CD1c-positive myeloid dendritic cell (primary cell): ENCODE measurements at regions not wholly inside any gene's neighbourhood (a gene's known extent, or its start where the extent isn't known, plus 50 kb on each side); places are given as distances from the start of the nearest gene placed in this dataset.
A peak's percentile ranks its signal among the peaks of the same experiment; 100 is the strongest.
"Not testable (repeated sequence)": the region's sequence is repeated elsewhere in the genome, so short reads cannot be mapped to it uniquely, and the experiment has no call there.

Source experiments
- DNase-seq: peaks from one replicate; pipeline ENCODE4 v3.0.0-alpha.2; 2016; ENCODE audit errors: extremely low spot score

DNA sequence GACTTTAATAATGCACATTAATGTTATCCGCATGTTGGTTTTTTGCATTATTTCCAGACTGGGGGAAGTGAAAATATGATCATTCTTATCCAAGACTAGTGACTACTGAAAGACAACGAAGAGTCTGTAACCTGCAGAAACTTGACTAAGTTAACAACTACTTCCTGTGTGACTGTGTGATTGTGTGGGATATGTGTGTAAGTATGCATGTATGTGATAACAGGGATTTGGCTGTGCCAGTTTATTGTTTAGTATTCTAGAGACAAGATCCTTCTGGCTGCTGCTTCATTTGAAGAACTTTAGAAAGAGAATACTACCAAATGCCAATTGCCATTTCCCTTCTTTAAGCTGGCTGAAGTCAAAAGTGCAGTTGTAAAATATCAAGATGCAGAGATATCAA, 375.7 kb upstream of the PRR16 start:
- peak; percentile 17 for DNase-seq

DNA sequence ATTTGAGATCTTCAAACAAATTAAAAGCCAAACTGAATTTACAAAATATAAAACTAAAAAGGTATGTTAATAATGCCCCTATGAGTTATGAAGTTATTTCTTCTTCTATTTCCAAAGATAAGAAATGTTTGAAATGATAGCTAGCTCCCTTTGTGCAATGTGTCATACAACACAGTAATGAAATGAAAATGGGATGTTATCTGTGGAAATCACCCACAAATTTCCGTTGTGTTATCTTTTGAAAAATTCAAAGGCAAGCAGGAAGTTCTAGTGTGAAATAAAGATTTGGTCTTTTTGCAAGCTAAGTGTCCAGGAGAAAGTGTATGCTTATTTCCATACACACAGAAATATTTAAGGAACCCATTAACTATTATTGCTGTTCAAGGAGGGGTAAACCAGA, 375.3 kb upstream of the PRR16 start:
- no peak for DNase-seq

DNA sequence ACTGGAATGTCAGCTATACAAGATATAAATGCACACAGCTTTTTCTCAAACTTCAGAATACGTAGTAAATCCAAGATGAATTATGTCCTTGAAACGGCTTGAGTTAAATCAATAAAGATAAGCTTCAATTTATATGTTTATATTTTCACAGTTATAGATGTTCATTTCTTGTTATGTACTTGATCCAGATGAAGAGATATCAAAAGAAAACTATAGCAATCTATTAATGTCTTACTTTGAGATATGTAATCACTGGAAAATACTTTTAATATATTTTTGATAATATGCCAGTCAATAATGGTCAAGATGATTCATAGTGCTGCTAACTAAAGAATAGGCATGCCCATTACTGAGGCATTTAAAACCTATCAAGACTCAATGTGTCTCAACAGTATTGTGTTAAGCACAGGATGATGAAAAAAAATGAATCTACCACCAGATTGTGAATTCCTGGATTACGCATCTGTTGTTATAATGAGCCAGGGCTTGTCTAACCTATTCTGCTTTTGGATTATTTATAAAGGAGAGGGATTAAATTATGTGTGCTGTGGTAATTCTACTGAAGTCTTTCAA, 372.6 kb upstream of the PRR16 start:
- no peak for DNase-seq

DNA sequence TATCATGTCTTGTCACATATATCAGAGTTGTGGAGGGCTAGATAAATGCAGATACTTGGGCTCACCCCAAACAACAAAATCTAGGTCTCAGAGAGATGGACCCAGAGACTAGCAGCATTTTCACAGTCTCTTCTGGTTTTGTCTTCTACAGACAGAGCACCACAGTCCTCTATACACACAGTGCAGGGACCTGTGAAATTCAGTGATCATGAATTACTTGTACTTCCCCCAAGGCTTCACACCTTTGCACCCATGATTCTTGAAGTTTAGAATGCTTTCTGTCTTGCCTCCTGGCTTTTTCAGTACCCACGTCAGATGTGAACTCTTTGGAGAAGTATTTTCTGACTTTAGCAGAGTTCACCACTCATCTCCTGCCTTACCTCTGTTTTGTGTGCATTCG, 371.5 kb upstream of the PRR16 start:
- DNase-seq, result no peak

DNA sequence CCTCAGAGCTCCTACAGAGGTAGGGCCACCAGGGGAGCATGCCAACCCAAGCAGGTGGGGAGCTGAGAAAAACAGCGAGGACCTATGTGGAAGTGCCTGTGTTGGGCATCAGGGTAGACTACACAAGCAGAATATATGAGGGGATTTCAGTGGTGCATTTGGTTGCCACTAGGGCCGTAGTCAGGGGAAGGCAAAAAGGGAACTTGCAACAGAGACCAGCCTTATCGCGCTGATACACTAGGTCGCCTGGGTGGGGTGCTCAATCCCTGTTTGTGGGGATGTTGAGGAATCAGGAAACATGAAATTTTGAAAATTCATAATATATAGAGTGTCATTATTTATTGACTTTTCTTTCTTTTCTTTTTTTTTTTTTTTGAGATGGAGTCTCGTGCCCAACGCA, 370.9 kb upstream of the PRR16 start:
- DNase-seq, result peak; percentile 56

DNA sequence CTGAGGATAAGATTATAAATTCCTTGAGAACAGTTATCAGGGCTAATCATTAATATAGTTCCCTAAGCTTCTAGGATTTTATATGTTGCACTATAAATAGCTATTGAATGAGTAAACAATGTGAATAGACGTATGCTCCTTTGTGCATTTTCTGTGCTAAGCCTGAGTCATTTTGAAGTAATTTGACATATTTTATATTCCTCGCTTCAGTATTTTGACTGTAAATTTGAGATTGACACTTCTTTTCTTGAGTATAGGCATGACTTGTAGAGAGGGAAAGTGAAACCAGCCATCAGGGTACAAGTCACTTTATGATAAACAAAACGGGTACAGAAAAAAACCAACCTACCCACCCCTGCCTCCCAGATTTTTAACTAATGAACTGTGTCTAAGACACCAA, 367.7 kb upstream of the PRR16 start:
- peak; percentile 24 for DNase-seq

DNA sequence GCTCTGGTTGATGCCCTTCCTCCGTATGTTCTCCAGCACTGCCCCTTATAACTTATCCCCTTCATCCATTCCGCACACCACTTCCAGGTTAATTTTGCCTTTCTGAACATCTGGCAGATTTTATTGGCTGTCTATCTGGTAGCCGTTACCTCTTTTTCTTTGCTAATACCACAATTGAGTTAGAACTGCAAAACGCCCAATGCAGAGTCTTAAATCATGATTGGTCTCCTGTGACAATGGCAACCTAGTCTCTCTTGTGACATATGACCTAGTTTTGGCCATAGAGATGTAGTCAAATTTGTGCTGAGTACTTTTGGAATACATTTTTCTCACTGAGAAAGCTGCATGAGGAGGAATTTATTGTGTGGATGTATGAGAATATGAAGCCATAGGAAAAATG, 365.7 kb upstream of the PRR16 start:
- DNase-seq, result no peak

DNA sequence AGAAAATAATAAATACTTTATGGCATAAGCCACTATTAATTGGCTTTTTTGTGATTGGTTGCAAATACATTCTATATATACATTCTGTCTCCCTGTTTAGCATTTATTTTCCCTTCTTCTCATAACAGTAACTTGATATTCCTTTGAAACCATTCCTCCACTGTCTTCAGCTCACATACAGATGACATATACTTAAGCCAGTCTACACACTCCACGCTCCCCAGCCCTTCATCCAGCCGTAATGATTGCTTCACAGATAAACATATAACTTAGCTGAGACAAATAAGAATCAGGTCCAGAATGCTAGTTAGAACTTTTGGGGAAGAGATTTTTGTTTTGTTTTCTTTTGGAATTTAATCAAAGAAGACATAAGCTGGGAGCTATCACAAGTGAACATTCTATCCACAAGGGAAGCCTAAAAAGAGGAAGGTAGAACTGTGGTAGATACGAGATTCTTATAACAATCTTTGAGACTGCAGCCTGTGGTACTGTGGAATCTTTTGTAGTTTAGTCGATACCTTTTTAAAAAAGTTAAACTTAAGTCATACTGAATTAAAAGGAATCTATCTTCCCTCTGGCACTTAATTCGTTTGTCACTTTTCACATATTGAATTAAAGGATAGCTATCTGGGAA, 365.1 kb upstream of the PRR16 start:
- peak; percentile 40 for DNase-seq

DNA sequence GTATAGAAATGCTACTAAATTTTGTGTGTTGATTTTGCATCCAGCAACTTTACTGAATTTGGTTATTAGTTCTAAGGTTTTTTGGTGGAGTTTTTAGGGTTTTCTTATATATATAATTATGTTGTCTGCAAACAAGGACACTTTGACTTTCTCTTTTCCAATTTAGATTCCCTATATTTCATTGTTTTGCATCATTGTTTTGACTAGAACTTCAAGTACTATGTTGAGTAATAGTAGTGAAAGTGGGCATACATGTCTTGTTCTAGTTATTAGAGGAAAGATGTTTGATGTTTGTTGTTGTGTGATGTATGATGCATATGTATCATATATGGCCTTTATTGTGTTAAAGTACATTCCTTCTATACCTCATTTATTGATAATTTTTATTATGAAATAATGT, 362.3 kb upstream of the PRR16 start:
- no peak for DNase-seq

DNA sequence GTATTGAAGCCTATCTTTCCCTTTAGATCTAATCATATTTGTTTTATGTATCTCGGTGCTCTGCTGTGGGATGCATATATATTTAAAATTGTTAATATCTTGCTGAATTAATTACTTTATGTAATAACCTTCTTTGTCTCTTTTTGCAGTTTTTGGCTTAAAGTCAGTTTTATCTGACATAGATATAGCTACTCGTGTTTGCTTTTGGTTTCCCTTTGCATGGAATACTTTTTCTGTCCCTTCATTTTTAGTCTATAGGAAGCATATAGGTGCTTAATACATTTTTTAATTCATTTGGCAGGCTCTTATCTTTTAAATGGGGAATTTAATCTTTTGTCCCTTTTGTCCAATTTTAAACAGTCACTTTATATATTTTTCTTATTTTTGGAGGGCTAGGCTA, 360.6 kb upstream of the PRR16 start:
- DNase-seq, result no peak

DNA sequence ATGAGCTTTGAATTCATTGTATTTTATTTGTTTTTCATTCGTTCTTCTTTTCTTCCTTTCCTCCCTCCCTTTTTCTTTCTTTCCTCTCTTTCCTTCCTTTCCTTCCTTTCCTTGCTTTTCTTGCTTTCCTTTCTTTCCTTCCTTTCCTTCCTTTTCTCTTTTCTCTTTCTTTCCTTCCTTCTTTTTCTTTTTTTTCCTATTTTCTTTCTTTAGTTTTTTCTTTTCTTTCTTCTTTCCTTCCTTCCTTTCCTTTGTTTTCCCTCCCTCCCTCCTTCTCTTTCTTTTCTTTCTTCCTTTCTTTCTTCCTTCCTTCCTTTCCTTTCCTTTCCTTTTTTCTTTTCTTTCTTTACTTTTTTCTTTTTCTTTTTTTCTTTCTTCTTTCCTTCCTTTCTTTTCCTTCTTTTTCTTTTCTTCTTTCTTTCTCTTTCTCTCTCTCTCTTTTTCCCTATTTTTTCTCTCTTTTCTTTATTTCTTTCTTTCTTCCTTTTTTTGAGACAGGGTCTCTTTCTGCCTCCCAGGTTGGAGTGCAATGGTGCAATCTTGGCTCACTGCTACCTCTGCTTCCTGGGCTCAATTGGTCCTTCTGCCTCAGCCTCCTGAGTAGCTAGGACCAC, 357.1 kb upstream of the PRR16 start:
- no peak for DNase-seq

DNA sequence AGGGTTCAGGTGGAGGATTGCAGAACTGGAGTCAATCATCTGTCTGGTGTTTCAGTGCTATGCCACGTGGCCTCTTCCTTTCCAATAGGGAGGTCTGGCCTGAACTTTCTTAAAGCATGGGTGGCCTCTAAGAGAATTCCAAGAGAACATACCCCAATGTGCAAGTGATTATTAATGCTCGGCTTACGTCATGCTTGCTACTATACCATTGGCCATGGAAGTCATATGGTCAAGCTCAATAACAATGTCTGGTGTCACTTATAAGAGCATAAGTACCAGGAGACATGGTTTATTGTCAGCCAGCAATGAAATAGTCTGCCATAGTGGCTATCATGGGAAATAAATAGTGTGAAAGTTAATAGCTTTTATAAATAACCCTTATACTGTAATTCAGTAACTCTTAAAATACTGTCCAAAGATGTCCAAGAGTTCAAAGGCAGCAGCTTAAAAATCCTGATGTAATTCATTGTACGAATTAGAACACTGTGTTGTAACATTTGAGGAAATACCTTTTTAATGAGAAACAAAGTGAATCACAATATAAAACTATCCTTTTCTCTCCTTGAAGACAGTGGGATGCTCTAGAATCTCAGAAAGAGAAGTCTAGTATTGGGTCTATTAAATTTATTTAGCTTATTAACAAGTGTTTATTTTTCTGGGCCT, 355.4 kb upstream of the PRR16 start:
- DNase-seq, result no peak

DNA sequence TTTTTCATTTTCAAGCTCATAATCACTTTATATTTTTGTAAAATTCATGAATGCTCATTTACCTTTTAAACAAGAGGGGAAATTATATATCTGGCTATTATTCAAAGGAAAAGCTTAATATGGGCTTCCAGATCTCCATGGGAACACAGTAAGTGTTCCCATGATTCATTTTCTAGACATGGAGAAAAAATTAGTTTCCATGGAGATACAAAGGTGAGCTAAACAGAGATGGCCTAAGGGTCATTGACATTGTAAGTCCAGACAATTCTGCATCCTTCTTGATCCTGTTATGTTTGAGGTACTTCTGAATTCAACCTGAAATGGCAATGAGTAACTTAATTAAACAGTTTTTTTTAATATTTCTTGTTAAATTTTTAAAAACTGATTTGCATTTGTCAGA, 341.4 kb upstream of the PRR16 start:
- no peak for DNase-seq

DNA sequence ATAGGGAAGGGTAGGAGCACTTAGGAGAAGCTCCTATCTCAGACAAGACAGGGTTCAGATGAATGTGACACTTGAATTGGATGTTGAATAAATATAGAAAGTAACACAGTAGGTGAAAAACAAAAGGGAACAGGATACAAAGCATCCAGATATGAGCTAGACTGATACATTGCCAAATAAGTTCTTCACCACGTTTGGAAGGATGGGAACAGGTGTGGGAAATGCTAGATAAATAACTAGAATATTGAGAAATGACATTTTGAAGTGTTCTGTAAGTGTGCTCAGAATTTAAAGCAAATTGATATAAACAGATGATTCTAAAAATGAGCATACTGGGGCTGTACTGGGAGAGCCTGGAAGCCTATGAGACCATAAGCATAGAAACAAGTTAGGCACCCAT, 340.1 kb upstream of the PRR16 start:
- no peak for DNase-seq

DNA sequence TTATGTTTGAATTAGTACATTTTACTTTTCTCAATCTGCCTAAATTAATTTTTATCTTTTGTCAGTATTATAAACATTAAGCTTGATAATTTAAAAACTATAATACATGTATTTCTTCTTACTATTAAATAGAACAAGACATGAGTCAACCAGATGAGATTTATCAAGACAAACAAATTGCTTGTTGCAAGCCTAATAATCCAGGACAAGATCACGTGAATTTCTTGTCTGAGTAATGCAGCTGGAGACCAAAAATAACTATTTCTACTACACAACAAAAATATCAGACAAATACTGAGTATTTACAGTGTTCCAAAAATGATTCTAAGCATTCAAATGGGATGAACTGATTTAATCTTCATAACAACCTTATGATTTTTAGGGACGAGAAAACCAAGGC, 339.1 kb upstream of the PRR16 start:
- DNase-seq, result no peak

DNA sequence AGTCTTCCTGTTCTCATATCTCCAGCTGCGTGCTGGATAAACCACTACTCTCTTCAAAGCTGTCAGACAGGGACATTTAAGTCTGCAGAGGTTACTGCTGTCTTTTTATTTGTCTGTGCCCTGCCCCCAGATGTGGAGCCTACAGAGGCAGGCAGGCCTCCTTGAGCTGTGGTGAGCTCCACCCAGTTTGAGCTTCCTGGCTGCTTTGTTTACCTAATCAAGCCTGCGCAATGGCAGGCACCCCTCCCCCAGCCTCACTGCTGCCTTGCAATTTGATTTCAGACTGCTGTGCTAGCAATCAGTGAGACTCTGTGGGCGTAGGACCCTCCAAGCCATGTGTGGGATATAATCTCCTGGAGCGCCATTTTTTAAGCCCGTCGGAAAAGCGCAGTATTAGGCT, 331.8 kb upstream of the PRR16 start:
- not testable (repeated sequence) for DNase-seq

DNA sequence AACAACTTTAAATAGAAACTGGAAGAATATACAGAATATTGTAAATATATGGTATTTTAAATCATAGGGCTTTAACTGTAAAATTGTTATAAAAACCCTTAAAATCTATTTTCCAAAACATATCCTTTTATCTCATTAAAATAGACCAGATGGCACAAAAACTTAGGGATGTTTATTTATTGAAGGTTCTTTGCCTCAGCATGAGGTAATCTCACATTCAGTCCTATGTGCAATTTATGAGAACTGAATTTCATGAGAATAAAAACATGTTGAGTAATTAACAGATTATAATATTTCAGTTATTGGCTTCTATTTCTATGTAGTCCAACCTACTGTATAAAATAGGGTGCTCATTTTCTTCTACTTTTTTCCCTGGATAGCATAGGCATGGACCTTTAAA, 329.2 kb upstream of the PRR16 start:
- no peak for DNase-seq

DNA sequence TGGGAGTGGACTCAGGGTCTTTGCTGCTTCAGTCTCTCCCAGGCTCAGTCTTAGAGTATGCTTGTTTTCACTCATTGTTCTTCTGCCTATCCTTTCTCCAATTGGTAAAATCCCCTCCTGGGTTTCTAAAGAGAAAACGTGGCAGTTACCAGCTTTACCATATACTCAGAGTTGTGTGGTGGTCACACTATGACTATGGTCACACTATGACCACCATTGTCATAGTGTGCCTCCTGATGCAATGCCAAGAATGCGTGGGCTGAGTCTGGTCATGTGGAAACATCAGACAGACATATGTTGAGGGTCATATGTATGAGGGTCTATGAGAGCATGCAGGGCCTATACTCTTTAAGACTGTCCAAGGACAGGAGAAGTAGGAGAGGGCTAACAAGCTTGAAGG, 326.5 kb upstream of the PRR16 start:
- DNase-seq, result no peak

DNA sequence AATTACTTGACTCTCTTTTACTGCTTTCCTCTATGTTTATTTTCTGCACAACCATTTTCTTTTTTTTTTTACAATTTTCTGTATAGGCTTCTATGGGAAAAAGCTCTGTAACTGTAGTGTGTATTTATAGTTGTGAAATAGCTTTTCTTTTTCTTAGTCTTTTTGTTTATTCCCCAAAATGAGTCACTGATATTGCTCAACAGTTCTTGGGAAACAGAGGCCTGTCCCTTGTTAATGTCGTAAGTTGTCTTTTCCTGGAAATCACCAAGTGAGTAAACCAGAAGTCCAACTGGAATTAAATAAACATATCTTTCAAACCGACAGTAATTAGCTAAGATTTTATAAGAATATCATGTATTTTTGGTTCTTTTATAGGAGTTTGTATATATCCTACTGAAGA, 325.1 kb upstream of the PRR16 start:
- DNase-seq, result peak; percentile 95

DNA sequence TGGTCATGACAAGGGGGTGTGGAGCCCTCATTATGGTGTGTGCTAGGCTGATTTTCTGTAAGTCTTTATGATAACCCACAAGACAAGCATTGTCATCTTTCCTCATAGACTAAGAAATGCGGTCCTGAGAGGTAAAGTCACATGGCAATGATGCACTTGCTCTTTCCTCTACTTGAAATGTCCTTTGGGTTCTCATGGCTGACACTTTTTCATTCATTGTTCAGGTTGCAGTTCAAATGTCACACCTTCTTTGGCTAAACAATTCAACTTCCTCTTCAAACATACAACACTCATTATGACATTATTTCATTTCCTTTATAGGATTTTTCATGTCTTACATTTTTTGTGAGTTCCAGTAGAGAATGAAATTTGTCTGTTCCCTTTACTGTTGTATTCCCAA, 323.6 kb upstream of the PRR16 start:
- peak; percentile 30 for DNase-seq

DNA sequence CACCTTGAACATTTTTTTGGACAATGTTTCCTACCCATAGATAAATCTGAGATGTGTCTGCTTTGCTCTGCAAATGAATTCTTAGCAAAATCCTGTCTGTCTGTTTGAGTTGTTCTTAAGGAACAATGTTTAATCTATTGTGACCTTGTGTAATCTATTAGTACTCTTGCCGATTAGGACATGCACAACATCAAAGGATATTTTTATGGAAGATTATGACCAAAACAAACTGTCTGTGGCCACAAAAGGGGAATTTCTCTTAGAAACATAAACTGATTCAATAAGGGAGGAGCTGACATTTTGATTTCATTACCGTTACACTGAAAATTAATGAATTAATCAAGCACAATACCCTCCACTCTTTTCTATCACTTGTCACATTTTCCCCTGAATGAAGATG, 323.0 kb upstream of the PRR16 start:
- DNase-seq, result no peak

DNA sequence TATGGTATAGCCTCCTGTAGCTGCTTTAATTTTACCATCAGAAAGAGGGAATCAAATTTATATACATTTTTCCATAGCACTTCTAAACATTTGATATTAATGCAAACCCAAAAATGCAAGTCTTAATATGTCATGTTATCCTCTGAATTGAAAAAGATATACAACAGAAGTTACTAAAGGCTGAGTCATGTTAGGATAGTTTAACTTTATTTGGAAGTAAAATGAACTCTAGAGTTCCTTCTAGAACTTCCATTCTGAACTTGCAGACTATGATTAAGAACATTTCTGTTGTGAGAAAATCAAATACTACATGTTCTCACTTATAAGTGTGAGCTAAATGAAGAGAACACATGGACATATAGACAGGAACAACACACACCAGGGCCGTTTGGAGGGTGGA, 317.3 kb upstream of the PRR16 start:
- DNase-seq, result no peak

DNA sequence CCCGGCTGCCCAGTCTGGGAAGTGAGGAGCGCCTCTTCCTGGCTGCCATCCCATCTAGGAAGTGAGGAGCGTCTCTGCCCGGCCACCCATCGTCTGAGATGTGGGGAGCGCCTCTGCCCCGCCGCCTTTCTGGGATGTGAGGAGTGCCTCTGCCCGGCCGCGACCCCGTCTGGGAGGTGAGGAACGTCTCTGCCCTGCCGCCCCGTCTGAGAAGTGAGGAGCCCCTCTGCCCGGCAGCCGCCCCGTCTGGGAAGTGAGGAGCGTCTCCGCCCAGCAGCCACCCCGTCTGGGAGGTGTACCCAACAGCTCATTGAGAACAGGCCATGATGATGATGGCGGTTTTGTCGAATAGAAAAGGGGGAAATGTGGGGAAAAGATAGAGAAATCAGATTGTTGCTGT, 316.2 kb upstream of the PRR16 start:
- DNase-seq, result not testable (repeated sequence)
